ENCODE measurements at regions not wholly inside any gene's neighbourhood (a gene's known extent, or its start where the extent isn't known, plus 50 kb on each side); places are given as distances from the start of the nearest gene placed in this dataset.

- TF ChIP-seq POLR2A (IDR thresholded peaks at IDR 0.05; ENCODE audit: low read depth) (no peak), CTCF (IDR thresholded peaks at IDR 0.05) (no peak)
Observed at GRCh38 chr17:56718515-56718914, 115.2 kb downstream of the C17orf67 start.
